ENCODE measurements at regions not wholly inside any gene's neighbourhood (a gene's known extent, or its start where the extent isn't known, plus 50 kb on each side); places are given as distances from the start of the nearest gene placed in this dataset.

- TF ChIP-seq RAD21 (conservative IDR thresholded peaks at IDR 0.05 in 1 of 2, IDR thresholded peaks at IDR 0.05 in 1 of 2) (no peak), FOSB (CRISPR knock-in tag; IDR thresholded peaks at IDR 0.05) (no peak), MAFK (IDR thresholded peaks at IDR 0.05; ENCODE audit: partially characterized antibody) (no peak), REST (IDR thresholded peaks at IDR 0.05) (no peak), POLR2AphosphoS2 (conservative IDR thresholded peaks at IDR 0.05; ENCODE audit: low read length) (no peak), JUN (IDR thresholded peaks at IDR 0.05) (no peak), BHLHE40 (IDR thresholded peaks at IDR 0.05; ENCODE audit: low read depth, low read length) (no peak), ZFP36 (IDR thresholded peaks at IDR 0.05; ENCODE audit: borderline replicate concordance, partially characterized antibody) (no peak)
Observed at GRCh38 chr10:125491381-125491780, 191.6 kb downstream of the TEX36 start (continued).

GRCh38 chr10:125489731-125490130, 193.2 kb downstream of the TEX36 start:
- WGBS (ENCODE audit: missing lambda C conversion rate): 16% methylated on average over 6 of the region's 6 CpGs
- FAIRE-seq (no peak), ATAC-seq (no peak), DNase-seq (ENCODE audit: low read depth in 1 of 2, low spot score in 1 of 2) (no peak)
- TF ChIP-seq CTCF (IDR thresholded peaks at IDR 0.05): no peak
- TF ChIP-seq TP53 (CRISPR knock-in tag; IDR thresholded peaks at IDR 0.05): no peak
- TF ChIP-seq MYC (IDR thresholded peaks at IDR 0.05; ENCODE audit: borderline replicate concordance, low read length): no peak
- no peak for TF ChIP-seq CBX8 (IDR thresholded peaks at IDR 0.05)
- no peak for TF ChIP-seq POLR2A (IDR thresholded peaks at IDR 0.05; ENCODE audit: low read length)
- TF ChIP-seq E2F6 (IDR thresholded peaks at IDR 0.05; ENCODE audit: borderline replicate concordance, low read depth): no peak
- TF ChIP-seq FOSB (CRISPR knock-in tag; IDR thresholded peaks at IDR 0.05): no peak
- TF ChIP-seq ATOH8 (CRISPR knock-in tag; IDR thresholded peaks at IDR 0.05; ENCODE audit: low read depth): no peak
- TF ChIP-seq PHF8 (IDR thresholded peaks at IDR 0.05; ENCODE audit: borderline replicate concordance, low read depth): no peak
- no peak for TF ChIP-seq CBX2 (IDR thresholded peaks at IDR 0.05; ENCODE audit: borderline replicate concordance, low read depth)
- no peak for TF ChIP-seq RFX5 (IDR thresholded peaks at IDR 0.05)
- no peak for TF ChIP-seq USF2 (IDR thresholded peaks at IDR 0.05)
- no peak for TF ChIP-seq GATA3 (IDR thresholded peaks at IDR 0.05; ENCODE audit: borderline replicate concordance)
- TF ChIP-seq EP300 (IDR thresholded peaks at IDR 0.05): no peak
- Histone ChIP-seq H3K4me3 (no peak overlapping the region), H3K27ac (no peak overlapping the region), H3K9me3 (no peaks in the 10 kb centered on the region), H3K4me2 (no peak overlapping the region), H3K4me1 (no peaks in the 10 kb centered on the region)
- POLR2A ChIA-PET: no interaction called here
- CTCF ChIA-PET: interaction anchor here (0.9 kb wide), 1 partner anchor 9 kb away, joined by 3 read pairs; no protein-coding TSS in a partner anchor

Measured in A549 (cell line).